OCI-LY1 (cell line): ENCODE measurements at regions not wholly inside any gene's neighbourhood (a gene's known extent, or its start where the extent isn't known, plus 50 kb on each side); places are given as distances from the start of the nearest gene placed in this dataset.

Experiments
- EZH2 ChIP-seq: fragments of 200-600 bp; sonication (generic), shearing (Covaris generic); IDR thresholded peaks from 2 replicates; pipeline ENCODE4 v1.8.0; 2017; ENCODE audit warnings: borderline replicate concordance, mixed run types, mild to moderate bottlenecking, antibody characterized with exemption, low read length, moderate library complexity, mixed read lengths
- TF ChIP-seq, protein P1 (sequence below): fragments of 200-600 bp; sonication (generic), shearing (Covaris generic); IDR thresholded peaks from 2 replicates; pipeline ENCODE4 v1.5.1; 2017; ENCODE audit warnings: mild to moderate bottlenecking, antibody characterized with exemption, low read length, moderate library complexity, mixed read lengths

DNA sequence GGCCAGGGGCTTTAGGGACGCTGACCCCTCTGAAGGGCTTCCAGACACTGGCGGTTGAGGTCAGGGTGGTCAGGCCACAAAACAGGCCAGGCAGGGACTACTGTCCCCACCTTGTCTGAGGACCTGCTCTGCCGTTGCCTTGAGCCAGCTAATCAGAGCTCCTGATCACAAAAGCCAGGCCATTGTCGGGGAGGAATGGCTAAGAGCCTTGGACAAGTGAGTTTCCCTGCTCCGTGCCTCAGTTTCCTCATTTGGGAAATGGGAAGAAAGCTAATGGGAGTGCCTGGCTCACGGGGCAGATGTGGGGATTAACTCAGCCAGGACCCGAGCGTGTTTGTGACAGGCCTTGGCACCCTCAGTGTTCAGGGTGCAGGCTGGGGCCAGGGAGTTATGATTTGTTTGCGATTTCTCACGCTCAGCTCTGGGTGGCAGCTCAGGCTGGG is 246.5 kb upstream of the CIBAR2 start:
- TF ChIP-seq, protein P1, sequence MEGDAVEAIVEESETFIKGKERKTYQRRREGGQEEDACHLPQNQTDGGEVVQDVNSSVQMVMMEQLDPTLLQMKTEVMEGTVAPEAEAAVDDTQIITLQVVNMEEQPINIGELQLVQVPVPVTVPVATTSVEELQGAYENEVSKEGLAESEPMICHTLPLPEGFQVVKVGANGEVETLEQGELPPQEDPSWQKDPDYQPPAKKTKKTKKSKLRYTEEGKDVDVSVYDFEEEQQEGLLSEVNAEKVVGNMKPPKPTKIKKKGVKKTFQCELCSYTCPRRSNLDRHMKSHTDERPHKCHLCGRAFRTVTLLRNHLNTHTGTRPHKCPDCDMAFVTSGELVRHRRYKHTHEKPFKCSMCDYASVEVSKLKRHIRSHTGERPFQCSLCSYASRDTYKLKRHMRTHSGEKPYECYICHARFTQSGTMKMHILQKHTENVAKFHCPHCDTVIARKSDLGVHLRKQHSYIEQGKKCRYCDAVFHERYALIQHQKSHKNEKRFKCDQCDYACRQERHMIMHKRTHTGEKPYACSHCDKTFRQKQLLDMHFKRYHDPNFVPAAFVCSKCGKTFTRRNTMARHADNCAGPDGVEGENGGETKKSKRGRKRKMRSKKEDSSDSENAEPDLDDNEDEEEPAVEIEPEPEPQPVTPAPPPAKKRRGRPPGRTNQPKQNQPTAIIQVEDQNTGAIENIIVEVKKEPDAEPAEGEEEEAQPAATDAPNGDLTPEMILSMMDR: no peak
- TF ChIP-seq EZH2: no peak
